ENCODE measurements at regions not wholly inside any gene's neighbourhood (a gene's known extent, or its start where the extent isn't known, plus 50 kb on each side); places are given as distances from the start of the nearest gene placed in this dataset.

- DNase-seq, result no peak
Observed at GRCh38 chr11:69380921-69381581, 87.1 kb downstream of the MYEOV start.

GRCh38 chr11:69381681-69382130 is 87.8 kb downstream of the MYEOV start:
- no peak for DNase-seq

- DNase-seq, result no peak
Observed at GRCh38 chr11:69382131-69383128, 88.5 kb downstream of the MYEOV start.

GRCh38 chr11:69383372-69384250 is 89.7 kb downstream of the MYEOV start:
- no peak for DNase-seq

- DNase-seq, result no peak
Observed at GRCh38 chr11:69384251-69385143, 90.5 kb downstream of the MYEOV start.

- no peak for DNase-seq
Observed at GRCh38 chr11:69385144-69385820, 91.3 kb downstream of the MYEOV start.

GRCh38 chr11:69385832-69386427 is 92.0 kb downstream of the MYEOV start:
- no peak for DNase-seq

GRCh38 chr11:69386594-69387408 is 92.8 kb downstream of the MYEOV start:
- no peak for DNase-seq

- no peak for DNase-seq
Observed at GRCh38 chr11:69387409-69387885, 93.5 kb downstream of the MYEOV start.

GRCh38 chr11:69388210-69388609 is 93.3 kb upstream of the LINC01488 start:
- no peak for DNase-seq

- DNase-seq, result peak; percentile 30
Observed at GRCh38 chr11:69388661-69389060, 92.8 kb upstream of the LINC01488 start.

- no peak for DNase-seq
Observed at GRCh38 chr11:69390561-69390960, 90.9 kb upstream of the LINC01488 start.

GRCh38 chr11:69391192-69392103 is 90.0 kb upstream of the LINC01488 start:
- no peak for DNase-seq

- DNase-seq, result no peak
Observed at GRCh38 chr11:69392104-69392653, 89.3 kb upstream of the LINC01488 start.

- no peak for DNase-seq
Observed at GRCh38 chr11:69393178-69393832, 88.2 kb upstream of the LINC01488 start.

- no peak for DNase-seq
Observed at GRCh38 chr11:69393865-69394233, 87.6 kb upstream of the LINC01488 start.

GRCh38 chr11:69394234-69394868 is 87.1 kb upstream of the LINC01488 start:
- no peak for DNase-seq

Measured in kidney glomerular epithelial cell (primary cell).